NOMO-1 treated with DMSO at 0.1 percent for 48 hours (cell line): ENCODE measurements at regions not wholly inside any gene's neighbourhood (a gene's known extent, or its start where the extent isn't known, plus 50 kb on each side); places are given as distances from the start of the nearest gene placed in this dataset.

Experiments used
- DNase-seq: peaks from one replicate; lab custom pipeline; 2025; ENCODE audit not compliant: unreplicated experiment; lab: John Stamatoyannopoulos, UW

GRCh38 chr6:43985329-43985728, 141.9 kb downstream of the MRPL14 start:
- no peak for DNase-seq

- no peak for DNase-seq
These were observed 142.6 kb downstream of the MRPL14 start for GRCh38 chr6:43984442-43985321.

- DNase-seq: no peak
These were observed 143.6 kb downstream of the MRPL14 start for GRCh38 chr6:43983632-43984031.

DNA sequence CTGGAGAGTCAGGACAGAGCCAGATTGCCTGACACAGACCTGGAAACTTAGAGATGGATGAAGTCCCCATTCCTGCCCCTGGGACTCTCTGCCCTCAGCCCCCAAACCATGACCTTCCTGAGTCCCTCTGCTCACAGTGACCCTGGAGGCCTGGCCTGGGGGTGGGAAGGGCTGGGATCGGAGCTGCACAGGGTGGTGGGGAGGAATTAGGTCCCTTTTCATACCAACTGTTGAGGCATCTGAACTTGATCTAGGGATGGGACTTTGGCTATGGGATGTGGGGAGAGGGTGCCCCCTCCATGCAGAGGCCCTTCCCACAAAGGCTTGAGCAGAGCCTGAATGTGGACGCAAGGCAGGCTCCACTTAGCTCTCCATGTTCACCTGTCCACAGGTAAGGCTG, 144.1 kb downstream of the MRPL14 start:
- no peak for DNase-seq

- DNase-seq: no peak
These were observed 145.1 kb downstream of the MRPL14 start for GRCh38 chr6:43982084-43982625.

DNA sequence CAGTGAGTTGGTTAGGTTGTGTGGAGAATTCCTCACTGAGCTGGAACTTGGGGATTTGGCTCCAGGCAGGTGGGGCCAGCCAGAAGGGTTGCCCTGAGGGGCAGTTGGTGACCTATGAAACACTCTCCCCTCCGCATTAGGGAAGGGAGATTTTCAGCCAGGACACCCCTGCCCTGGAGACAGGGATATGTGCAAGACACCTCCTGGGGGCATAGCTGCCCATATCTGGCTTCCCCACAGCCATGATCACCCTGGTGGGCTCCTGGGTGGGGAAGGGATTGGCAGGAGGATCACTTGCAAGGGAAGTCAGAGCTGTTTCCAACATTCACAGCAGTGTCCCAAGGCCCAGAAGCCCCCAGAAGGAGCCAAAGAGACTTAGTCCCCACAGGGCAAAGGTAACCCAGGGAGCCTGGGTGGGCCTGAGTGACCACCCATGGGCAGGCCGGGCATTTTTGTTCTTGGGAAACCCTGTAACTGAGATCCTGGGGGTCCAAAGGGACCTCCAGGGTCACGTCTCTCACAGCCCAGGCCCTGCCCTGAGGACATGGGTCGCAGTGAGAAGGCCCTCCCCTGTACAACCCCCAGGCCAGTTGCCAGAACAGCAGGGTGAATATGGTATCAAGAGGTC, 145.8 kb downstream of the MRPL14 start:
- DNase-seq: no peak

GRCh38 chr6:43980004-43980795, 147.1 kb downstream of the MRPL14 start:
- DNase-seq: no peak

- no peak for DNase-seq
These were observed 147.7 kb downstream of the MRPL14 start for GRCh38 chr6:43979525-43979924.

GRCh38 chr6:43978473-43979346, 148.5 kb downstream of the MRPL14 start:
- peak; percentile 49 for DNase-seq

DNA sequence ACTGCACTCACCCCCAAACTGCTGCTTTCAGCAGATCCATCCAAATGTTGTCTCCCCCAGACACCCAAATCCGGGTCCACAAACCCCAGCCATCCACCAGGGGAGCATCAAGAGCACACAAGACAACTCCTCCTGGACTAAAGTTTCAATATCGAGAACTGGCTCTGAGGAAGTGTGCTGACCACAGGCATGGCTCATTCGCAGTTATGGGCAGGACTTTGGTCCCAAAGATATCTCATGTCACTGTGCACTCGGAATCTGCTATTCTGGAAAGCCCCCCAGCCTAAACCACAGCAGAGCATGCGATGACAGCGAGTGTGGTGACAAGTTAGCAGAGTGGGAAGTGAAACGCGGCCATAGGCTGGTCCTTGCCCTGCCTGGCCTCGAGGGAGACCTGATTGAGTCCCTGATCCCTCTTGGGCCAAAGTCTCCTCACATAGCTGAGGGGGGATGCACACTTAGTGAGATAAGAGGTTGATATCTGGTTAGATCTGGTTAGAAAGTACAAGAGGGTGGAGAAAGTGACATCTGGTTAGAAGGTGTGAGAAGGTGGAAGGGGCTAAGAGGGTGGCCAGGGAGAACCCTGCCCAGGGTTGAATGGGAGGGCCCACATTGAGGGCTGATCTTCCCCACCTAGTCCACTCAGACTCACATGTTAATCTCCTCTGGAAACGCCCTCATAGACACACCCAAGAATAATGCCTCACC, 149.7 kb downstream of the MRPL14 start:
- peak; percentile 93 for DNase-seq

GRCh38 chr6:43976706-43977403, 150.4 kb downstream of the MRPL14 start:
- no peak for DNase-seq

DNA sequence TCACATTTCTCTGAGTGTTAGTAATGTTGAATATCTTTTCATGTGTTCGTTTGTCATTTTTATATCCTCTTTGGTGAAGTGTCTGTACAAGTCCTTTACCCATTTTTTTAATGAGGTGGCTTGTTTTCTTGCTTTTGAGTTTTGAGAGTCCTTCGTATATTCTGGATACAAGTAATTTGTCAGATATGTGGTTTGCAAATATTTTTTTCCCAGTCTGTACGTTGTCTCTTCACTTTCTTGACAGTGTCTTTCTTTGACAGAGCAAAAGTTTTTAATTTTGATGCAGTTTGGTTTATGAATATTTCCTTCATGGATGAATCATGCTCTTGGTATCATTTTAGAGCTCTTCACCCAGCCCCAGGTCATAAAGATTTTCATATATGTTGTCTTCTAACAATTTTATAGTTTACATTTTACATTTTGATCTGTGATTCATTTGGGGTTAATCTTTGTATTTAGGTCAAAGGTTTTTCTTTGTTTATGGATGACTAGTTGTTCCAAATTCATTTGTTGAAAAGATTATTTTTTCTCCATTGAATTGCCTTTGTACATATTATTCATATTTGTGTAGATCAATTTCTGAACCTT, 152.5 kb downstream of the MRPL14 start:
- no peak for DNase-seq

DNA sequence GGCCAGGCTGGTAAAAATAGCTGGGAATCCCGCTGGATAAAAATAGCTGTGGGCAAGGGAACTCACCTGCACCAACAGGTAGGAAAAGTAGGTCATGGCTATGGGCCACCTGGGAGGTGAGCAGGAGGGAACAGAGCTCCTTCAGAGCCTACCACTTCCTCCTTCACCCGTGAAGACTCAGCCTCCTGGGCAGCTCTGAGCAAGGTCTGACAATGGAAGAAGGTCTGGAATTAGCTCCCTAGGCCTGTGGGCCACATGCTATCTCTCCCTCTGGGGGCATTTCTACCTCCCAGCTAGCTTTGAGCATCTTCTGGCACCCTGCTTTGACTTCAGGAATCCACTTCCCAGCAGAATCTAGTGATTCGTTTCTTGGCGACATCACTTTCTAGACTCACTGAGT, 153.9 kb downstream of the MRPL14 start:
- no peak for DNase-seq

DNA sequence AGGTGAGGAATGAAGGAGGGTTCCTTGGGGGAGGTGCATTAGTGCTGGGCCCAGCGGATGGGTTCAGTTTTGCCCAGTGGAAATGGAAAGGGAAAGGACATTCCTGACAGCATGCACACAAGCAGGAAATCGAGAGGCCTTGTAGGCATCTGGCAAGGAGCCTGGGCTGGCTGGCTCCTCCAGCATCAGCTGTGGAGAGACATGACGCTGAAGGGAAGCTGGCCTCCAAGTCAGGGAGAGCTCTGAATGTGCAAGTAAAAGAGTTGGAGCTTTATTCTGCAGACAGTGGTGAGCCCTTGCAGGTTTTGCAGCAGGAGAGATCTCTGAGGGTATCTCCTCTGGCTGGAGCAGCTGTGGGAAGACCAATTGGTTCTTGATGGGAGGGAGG, 154.3 kb downstream of the MRPL14 start:
- DNase-seq: no peak

DNA sequence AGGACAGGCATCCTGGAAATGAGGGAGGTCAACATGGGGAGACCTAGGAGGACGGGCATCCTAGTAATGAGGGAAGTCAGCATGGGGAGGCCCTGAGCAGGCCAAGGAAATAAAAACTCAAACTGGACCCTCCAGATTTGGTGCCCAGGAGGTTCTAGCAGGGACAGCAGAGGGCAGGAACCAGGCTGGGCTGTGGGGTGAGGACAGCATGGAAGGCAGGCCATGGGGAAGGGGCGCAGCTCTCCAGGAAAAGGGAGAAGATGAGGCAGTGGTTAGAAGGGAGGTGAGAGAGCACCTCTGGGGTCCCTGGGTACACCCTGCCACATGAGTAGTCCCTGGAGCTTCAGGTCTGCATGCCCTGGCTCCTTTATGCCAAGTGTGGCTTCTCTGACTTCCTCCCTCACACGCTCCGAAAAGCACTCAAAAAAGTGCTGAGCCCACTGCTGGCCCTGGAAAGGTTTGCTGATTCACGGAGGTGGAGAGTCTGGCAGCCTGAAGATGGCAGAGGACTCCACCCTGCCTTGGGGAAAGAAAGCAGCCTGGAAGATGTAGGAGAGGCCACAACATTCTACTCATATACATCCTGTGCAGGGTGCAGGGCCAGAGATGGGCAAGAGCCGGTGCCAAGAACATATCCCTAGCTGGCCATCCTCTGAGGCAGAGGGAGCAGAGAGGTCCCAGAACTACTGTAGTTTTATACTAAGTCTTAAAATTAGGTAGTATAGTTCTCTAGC, 154.9 kb downstream of the MRPL14 start:
- no peak for DNase-seq

DNA sequence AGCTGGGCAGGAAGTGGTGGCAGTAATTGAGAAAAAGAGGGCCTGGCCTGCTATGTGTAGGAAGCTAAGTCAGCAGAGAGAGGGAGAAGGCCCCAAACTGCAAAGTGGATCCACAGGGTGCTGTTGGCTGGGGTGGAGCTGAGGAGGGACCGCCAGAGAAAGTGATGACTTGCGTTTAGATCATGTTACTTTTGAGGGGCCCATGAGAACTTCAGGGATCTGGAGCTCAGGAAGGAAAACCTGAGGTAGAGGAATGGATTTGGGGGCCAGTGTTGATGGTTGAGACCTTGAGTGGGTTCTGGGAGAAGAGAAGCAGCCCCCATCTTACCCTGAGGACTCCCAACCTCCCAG, 155.5 kb downstream of the MRPL14 start:
- no peak for DNase-seq

- no peak for DNase-seq
These were observed 156.1 kb downstream of the MRPL14 start for GRCh38 chr6:43970913-43971775.
